Mesenteric fat pad (tissue), 1 donor: ENCODE measurements at regions not wholly inside any gene's neighbourhood (a gene's known extent, or its start where the extent isn't known, plus 50 kb on each side); places are given as distances from the start of the nearest gene placed in this dataset.
A peak's percentile ranks its signal among the peaks of the same experiment; 100 is the strongest.

Source experiments
- DNase-seq: peaks from one replicate; pipeline ENCODE4 v3.0.0-alpha.2; 2020; ENCODE audit warnings: low spot score
- donor health status: DM: yes; HTN: yes; CAD: no.

- no peak for DNase-seq
Observed at GRCh38 chr5:110105692-110106091, 416.0 kb downstream of the MAN2A1 start.

- no peak for DNase-seq
Observed at GRCh38 chr5:110106750-110107149, 417.0 kb downstream of the MAN2A1 start.

- DNase-seq: no peak
Observed at GRCh38 chr5:110108520-110108919, 418.8 kb downstream of the MAN2A1 start.

GRCh38 chr5:110109667-110110066 is 419.9 kb downstream of the MAN2A1 start:
- no peak for DNase-seq

GRCh38 chr5:110112348-110112747 is 422.6 kb downstream of the MAN2A1 start:
- no peak for DNase-seq

- no peak for DNase-seq
Observed at GRCh38 chr5:110115503-110115902, 425.8 kb downstream of the MAN2A1 start.

GRCh38 chr5:110116539-110116938 is 426.8 kb downstream of the MAN2A1 start:
- no peak for DNase-seq

GRCh38 chr5:110134963-110135935 is 445.5 kb downstream of the MAN2A1 start:
- peak; percentile 71 for DNase-seq

- no peak for DNase-seq
Observed at GRCh38 chr5:110150199-110150598, 460.5 kb downstream of the MAN2A1 start.

- no peak for DNase-seq
Observed at GRCh38 chr5:110159202-110159601, 469.5 kb downstream of the MAN2A1 start.

- no peak for DNase-seq
Observed at GRCh38 chr5:110161162-110161561, 471.4 kb downstream of the MAN2A1 start.

- no peak for DNase-seq
Observed at GRCh38 chr5:110165366-110165765, 475.6 kb downstream of the MAN2A1 start.

- no peak for DNase-seq
Observed at GRCh38 chr5:110167384-110167783, 477.7 kb downstream of the MAN2A1 start.

GRCh38 chr5:110169461-110169860 is 479.7 kb downstream of the MAN2A1 start:
- DNase-seq: no peak

- no peak for DNase-seq
Observed at GRCh38 chr5:110177729-110178128, 488.0 kb downstream of the MAN2A1 start.

GRCh38 chr5:110179321-110179720 is 489.6 kb downstream of the MAN2A1 start:
- DNase-seq: no peak

- no peak for DNase-seq
Observed at GRCh38 chr5:110194191-110194590, 504.5 kb downstream of the MAN2A1 start.

GRCh38 chr5:110195288-110195687 is 505.6 kb downstream of the MAN2A1 start:
- DNase-seq: no peak

GRCh38 chr5:110201791-110202190 is 512.1 kb downstream of the MAN2A1 start:
- DNase-seq: no peak

- DNase-seq: no peak
Observed at GRCh38 chr5:110203661-110204060, 513.9 kb downstream of the MAN2A1 start.

GRCh38 chr5:110209401-110209800 is 517.1 kb downstream of the TMEM232 start:
- DNase-seq: no peak

GRCh38 chr5:110218981-110219380 is 507.5 kb downstream of the TMEM232 start:
- DNase-seq: no peak

- no peak for DNase-seq
Observed at GRCh38 chr5:110219769-110220168, 506.7 kb downstream of the TMEM232 start.
